Caco-2 (cell line): ENCODE measurements at regions not wholly inside any gene's neighbourhood (a gene's known extent, or its start where the extent isn't known, plus 50 kb on each side); places are given as distances from the start of the nearest gene placed in this dataset.
"Not testable (repeated sequence)": the region's sequence is repeated elsewhere in the genome, so short reads cannot be mapped to it uniquely, and the experiment has no call there.

Source experiments
- BruUV-seq: library from RNA; stranded (reverse); fragments of 400-500 nt; replicated peaks from 2 replicates; lab custom pipeline; 2021; lab: Mats Ljungman, UMichigan
- CTCF ChIA-PET: fragments of 300-600 bp; sonication (Branson Sonifier 250); formaldehyde crosslinking; loops from one replicate; lab custom pipeline; 2022; ENCODE audit warnings: antibody characterized with exemption; lab: Charles Lee
- POLR2A ChIA-PET: fragments of 300-600 bp; sonication (Branson Sonifier 250); formaldehyde crosslinking; loops from one replicate; lab custom pipeline; 2022; ENCODE audit warnings: antibody characterized with exemption; lab: Charles Lee
- DNase-seq, 2 experiments: peaks; one replicate each; pipeline versions ENCODE4 v3.0.0 to v3.0.0-alpha.2; 2020 to 2022
- H3K27me3 ChIP-seq: replicated peaks from 2 replicates; pipeline ENCODE4 v1.6.0; 2011; ENCODE audit warnings: low read length; ENCODE audit not compliant: control insufficient read depth, insufficient read depth
- H3K36me3 ChIP-seq: 2 replicates; pipeline ENCODE4 v1.5.1; 2011; ENCODE audit warnings: low read length; ENCODE audit not compliant: control insufficient read depth, insufficient read depth
- H3K4me1 ChIP-seq: fragments of 250-450 bp; sonication (Bioruptor Pico); 2 replicates; pipeline ENCODE4 v1.5.1; 2020; ENCODE audit warnings: mild to moderate bottlenecking
- H3K4me3 ChIP-seq: 2 replicates; pipeline ENCODE4 v1.5.1; 2011; ENCODE audit warnings: low read depth, mild to moderate bottlenecking, control low read depth, low read length
- H3K9me3 ChIP-seq: fragments of 250-450 bp; sonication (Bioruptor Pico); 2 replicates; pipeline ENCODE4 v1.5.1; 2020; ENCODE audit warnings: mild to moderate bottlenecking, moderate library complexity
- H3K27ac Mint-ChIP-seq: one replicate; pipeline ENCODE4 v1.8.0; 2022; ENCODE audit warnings: mixed read lengths; ENCODE audit not compliant: unreplicated experiment
- H3K27me3 Mint-ChIP-seq: one replicate; pipeline ENCODE4 v1.8.0; 2022; ENCODE audit warnings: mixed read lengths; ENCODE audit not compliant: insufficient read depth, unreplicated experiment
- H3K36me3 Mint-ChIP-seq: one replicate; pipeline ENCODE4 v1.8.0; 2022; ENCODE audit warnings: mild to moderate bottlenecking, mixed read lengths; ENCODE audit not compliant: insufficient read depth, unreplicated experiment
- H3K4me1 Mint-ChIP-seq: one replicate; pipeline ENCODE4 v1.8.0; 2022; ENCODE audit warnings: low read depth, mixed read lengths; ENCODE audit not compliant: unreplicated experiment
- H3K4me3 Mint-ChIP-seq: one replicate; pipeline ENCODE4 v1.8.0; 2022; ENCODE audit warnings: mild to moderate bottlenecking, moderate library complexity, mixed read lengths; ENCODE audit not compliant: unreplicated experiment
- H3K9me3 Mint-ChIP-seq: one replicate; pipeline ENCODE4 v1.8.0; 2022; ENCODE audit warnings: mixed read lengths; ENCODE audit not compliant: unreplicated experiment
- intact Hi-C: fragments of 100-400 bp; cut with micrococcal nuclease; formaldehyde crosslinking; loops from one replicate; pipeline ENCODE4 v1.10.0; 2022; ENCODE audit not compliant: unreplicated experiment
- TF ChIP-seq, protein P1 (sequence below), 2 experiments: fragments of 200-600 bp in 1 of 2; IDR thresholded peaks; 1 replicate in 1 of 2; 2 replicates in 1 of 2; pipeline versions ENCODE4 v1.5.1 to v1.8.0; 2011 to 2022; ENCODE audit warnings: antibody characterized with exemption in 1 of 2, control low read depth in 1 of 2, inconsistent platforms in 1 of 2, low read depth in 1 of 2, low read length in 1 of 2, mild to moderate bottlenecking in 1 of 2, moderate library complexity in 1 of 2; ENCODE audit not compliant: insufficient read depth in 1 of 2, severe bottlenecking in 1 of 2, unreplicated experiment in 1 of 2

GRCh38 chr12:4152145-4152795 is 121.3 kb upstream of the CCND2 start:
- H3K4me3 Mint-ChIP-seq, result no peak overlapping the region
- H3K36me3 Mint-ChIP-seq, result no peaks in the 10 kb centered on the region
- Histone ChIP-seq H3K9me3 (no peaks in the 10 kb centered on the region), H3K27me3 (no peaks in the 10 kb centered on the region; the same call in 1 of the 2 replicates), H3K36me3 (no peaks in the 10 kb centered on the region), H3K4me1 (peaks cover 5% of the 10 kb centered on the region; the same call in 1 of the 2 replicates), H3K4me3 (no peak overlapping the region)
- H3K27ac Mint-ChIP-seq, result no peak overlapping the region
- peaks cover 10% of the 10 kb centered on the region for H3K9me3 Mint-ChIP-seq
- no TSS peak for BruUV-seq
- TF ChIP-seq, protein P1, sequence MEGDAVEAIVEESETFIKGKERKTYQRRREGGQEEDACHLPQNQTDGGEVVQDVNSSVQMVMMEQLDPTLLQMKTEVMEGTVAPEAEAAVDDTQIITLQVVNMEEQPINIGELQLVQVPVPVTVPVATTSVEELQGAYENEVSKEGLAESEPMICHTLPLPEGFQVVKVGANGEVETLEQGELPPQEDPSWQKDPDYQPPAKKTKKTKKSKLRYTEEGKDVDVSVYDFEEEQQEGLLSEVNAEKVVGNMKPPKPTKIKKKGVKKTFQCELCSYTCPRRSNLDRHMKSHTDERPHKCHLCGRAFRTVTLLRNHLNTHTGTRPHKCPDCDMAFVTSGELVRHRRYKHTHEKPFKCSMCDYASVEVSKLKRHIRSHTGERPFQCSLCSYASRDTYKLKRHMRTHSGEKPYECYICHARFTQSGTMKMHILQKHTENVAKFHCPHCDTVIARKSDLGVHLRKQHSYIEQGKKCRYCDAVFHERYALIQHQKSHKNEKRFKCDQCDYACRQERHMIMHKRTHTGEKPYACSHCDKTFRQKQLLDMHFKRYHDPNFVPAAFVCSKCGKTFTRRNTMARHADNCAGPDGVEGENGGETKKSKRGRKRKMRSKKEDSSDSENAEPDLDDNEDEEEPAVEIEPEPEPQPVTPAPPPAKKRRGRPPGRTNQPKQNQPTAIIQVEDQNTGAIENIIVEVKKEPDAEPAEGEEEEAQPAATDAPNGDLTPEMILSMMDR (IDR thresholded peaks at IDR 0.05; ENCODE audit: insufficient read depth in 1 of 2, low read depth in 1 of 2, low read length in 1 of 2, severe bottlenecking in 1 of 2, unreplicated experiment in 1 of 2), result no peak
- CTCF ChIA-PET, result no interaction called here
- no peak for DNase-seq
- H3K27me3 Mint-ChIP-seq, result peaks cover 13% of the 10 kb centered on the region
- POLR2A ChIA-PET, result no interaction called here
- intact Hi-C loops, result no loop called here
- peaks cover 8% of the 10 kb centered on the region for H3K4me1 Mint-ChIP-seq

DNA sequence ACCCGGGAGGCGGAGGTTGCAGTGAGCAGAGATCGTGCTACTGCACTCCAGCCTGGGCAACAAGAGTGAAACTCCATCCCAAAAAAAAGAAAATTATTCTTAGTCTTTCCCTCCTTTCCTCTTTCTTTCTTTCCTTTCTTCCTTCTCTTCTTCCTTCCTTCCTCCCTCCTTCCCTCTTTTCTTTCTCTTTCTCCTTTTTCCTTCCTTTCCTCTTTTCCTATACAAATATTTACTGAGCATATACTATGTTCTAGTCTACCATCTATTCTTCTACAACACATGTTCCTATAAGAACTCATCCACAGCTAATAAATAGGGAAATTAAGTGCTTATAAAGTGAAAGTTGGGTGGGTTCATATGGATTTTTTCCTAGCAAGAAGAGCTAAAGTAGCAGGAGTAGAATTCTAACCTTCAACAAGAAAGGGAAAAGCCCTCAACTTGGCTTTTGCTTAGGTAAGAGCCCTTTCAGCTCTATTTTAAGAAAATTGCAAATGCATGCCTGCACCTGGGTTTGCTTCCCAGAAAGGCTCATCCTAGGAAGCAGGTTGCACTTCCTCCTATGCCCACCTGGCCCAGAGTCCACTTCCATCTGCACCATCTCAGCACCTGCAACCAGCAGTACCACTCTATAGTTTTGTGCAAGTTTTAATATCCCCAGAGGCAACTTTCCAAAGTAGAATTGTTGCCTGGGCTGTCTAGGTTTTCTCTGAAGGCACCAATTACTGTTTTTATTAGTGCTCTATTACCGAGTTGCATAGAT is 122.0 kb upstream of the CCND2 start:
- DNase-seq, result no peak
- H3K4me1 ChIP-seq, result no peaks in the 10 kb centered on the region; the same call in 1 of the 2 replicates
- H3K27me3 Mint-ChIP-seq, result peaks cover 16% of the 10 kb centered on the region
- peaks cover 1% of the 10 kb centered on the region for H3K4me1 Mint-ChIP-seq
- intact Hi-C loops, result no loop called here
- ChIA-PET CTCF (no interaction called here), POLR2A (no interaction called here)
- TF ChIP-seq, protein P1 (IDR thresholded peaks at IDR 0.05; ENCODE audit: insufficient read depth in 1 of 2, low read depth in 1 of 2, low read length in 1 of 2, severe bottlenecking in 1 of 2, unreplicated experiment in 1 of 2), result no peak
- H3K4me3 Mint-ChIP-seq, result no peak overlapping the region
- H3K4me3 ChIP-seq, result no peak overlapping the region
- H3K9me3 Mint-ChIP-seq, result peaks cover 10% of the 10 kb centered on the region
- H3K27ac Mint-ChIP-seq, result no peak overlapping the region
- H3K27me3 ChIP-seq, result no peaks in the 10 kb centered on the region; the same call in 1 of the 2 replicates
- no peaks in the 10 kb centered on the region for H3K9me3 ChIP-seq
- H3K36me3 ChIP-seq, result no peaks in the 10 kb centered on the region
- BruUV-seq, result no TSS peak
- H3K36me3 Mint-ChIP-seq, result no peaks in the 10 kb centered on the region

DNA sequence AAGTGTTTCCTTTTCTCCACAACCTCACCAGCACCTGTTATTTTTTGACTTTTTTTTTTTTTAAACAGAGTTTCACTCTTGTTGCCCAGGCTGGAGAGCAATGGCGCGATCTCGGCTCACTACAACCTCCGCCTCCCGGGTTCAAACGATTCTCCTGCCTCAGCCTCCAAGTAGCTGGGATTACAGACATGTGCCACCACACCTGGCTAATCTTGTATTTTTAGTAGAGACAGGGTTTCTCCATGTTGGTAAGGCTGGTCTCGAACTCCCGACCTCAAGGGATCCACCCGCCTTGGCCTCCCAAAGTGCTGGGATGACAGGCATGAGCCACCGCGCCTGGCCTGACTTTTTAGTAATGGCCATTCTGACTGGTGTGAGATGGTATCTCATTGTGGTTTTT is 123.2 kb upstream of the CCND2 start:
- BruUV-seq, H3K4me3 ChIP-seq, intact Hi-C loops, DNase-seq, H3K27ac Mint-ChIP-seq, H3K4me1 Mint-ChIP-seq, H3K36me3 Mint-ChIP-seq, H3K36me3 ChIP-seq, H3K9me3 Mint-ChIP-seq, H3K27me3 ChIP-seq, CTCF ChIA-PET, H3K4me1 ChIP-seq, H3K4me3 Mint-ChIP-seq, POLR2A ChIA-PET, H3K9me3 ChIP-seq: not testable (repeated sequence)
- H3K27me3 Mint-ChIP-seq, result peaks cover 19% of the 10 kb centered on the region
